H9 (cell line): ENCODE measurements at regions not wholly inside any gene's neighbourhood (a gene's known extent, or its start where the extent isn't known, plus 50 kb on each side); places are given as distances from the start of the nearest gene placed in this dataset.

Source experiments
- DNase-seq: peaks from one replicate; pipeline ENCODE4 v3.0.0-alpha.2; 2017
- H2AFZ ChIP-seq: one replicate; pipeline ENCODE4 v1.6.1; 2013; ENCODE audit warnings: mild to moderate bottlenecking, low read length, control low read depth, moderate library complexity
- H2AK5ac ChIP-seq: 2 replicates; pipeline ENCODE4 v1.6.1; 2013; ENCODE audit warnings: low read length, control low read depth, mixed read lengths; ENCODE audit not compliant: insufficient read length
- H2BK120ac ChIP-seq: one replicate; pipeline ENCODE4 v1.6.1; 2013; ENCODE audit warnings: low read depth, mild to moderate bottlenecking, low read length, control low read depth, inconsistent platforms; ENCODE audit not compliant: poor library complexity, severe bottlenecking
- H2BK12ac ChIP-seq: 2 replicates; pipeline ENCODE4 v1.6.1; 2013; ENCODE audit warnings: low read length, control low read depth, mixed read lengths, low read depth; ENCODE audit not compliant: insufficient read length
- H2BK15ac ChIP-seq: 2 replicates; pipeline ENCODE4 v1.6.1; 2013; ENCODE audit warnings: low read depth, low read length, control low read depth
- H2BK20ac ChIP-seq: one replicate; pipeline ENCODE4 v1.6.1; 2013; ENCODE audit warnings: low read depth, mild to moderate bottlenecking, low read length, control low read depth, inconsistent platforms; ENCODE audit not compliant: poor library complexity, severe bottlenecking
- H2BK5ac ChIP-seq: 2 replicates; pipeline ENCODE4 v1.6.1; 2013; ENCODE audit warnings: low read length, control low read depth, mixed read lengths; ENCODE audit not compliant: insufficient read length
- H3K14ac ChIP-seq: 2 replicates; pipeline ENCODE4 v1.6.1; 2013; ENCODE audit warnings: low read length, control low read depth; ENCODE audit not compliant: insufficient read depth
- H3K18ac ChIP-seq: 2 replicates; pipeline ENCODE4 v1.6.1; 2013; ENCODE audit warnings: low read depth, mild to moderate bottlenecking, mixed read lengths, low read length, control low read depth; ENCODE audit not compliant: insufficient read length
- H3K23ac ChIP-seq: 2 replicates; pipeline ENCODE4 v1.6.1; 2013; ENCODE audit warnings: low read length, control low read depth, mixed read lengths, low read depth; ENCODE audit not compliant: insufficient read length
- H3K23me2 ChIP-seq: 2 replicates; pipeline ENCODE4 v1.6.1; 2013; ENCODE audit warnings: low read depth, mild to moderate bottlenecking, mixed read lengths, low read length, control low read depth; ENCODE audit not compliant: insufficient read length, poor library complexity, severe bottlenecking
- H3K27ac ChIP-seq: 2 replicates; pipeline ENCODE4 v1.5.1; 2013; ENCODE audit warnings: low read length, control low read depth, mixed read lengths, low read depth; ENCODE audit not compliant: insufficient read length
- H3K27me3 ChIP-seq: 2 replicates; pipeline ENCODE4 v1.6.1; 2013; ENCODE audit warnings: low read length, control low read depth, inconsistent platforms; ENCODE audit not compliant: insufficient read depth
- H3K4ac ChIP-seq: 2 replicates; pipeline ENCODE4 v1.6.1; 2013; ENCODE audit warnings: low read depth, mild to moderate bottlenecking, control low read depth, inconsistent platforms, low read length, moderate library complexity
- H3K4me1 ChIP-seq: 2 replicates; pipeline ENCODE4 v1.6.1; 2013; ENCODE audit warnings: low read length, control low read depth, inconsistent platforms; ENCODE audit not compliant: insufficient read depth
- H3K4me2 ChIP-seq: 2 replicates; pipeline ENCODE4 v1.6.1; 2013; ENCODE audit warnings: low read length, control low read depth, mixed read lengths; ENCODE audit not compliant: insufficient read length, insufficient read depth
- H3K56ac ChIP-seq: 2 replicates; pipeline ENCODE4 v1.6.1; 2013; ENCODE audit warnings: low read depth, mild to moderate bottlenecking, mixed read lengths, low read length, control low read depth; ENCODE audit not compliant: insufficient read length
- H3K79me1 ChIP-seq: 2 replicates; pipeline ENCODE4 v1.6.1; 2013; ENCODE audit warnings: low read depth, mild to moderate bottlenecking, moderate library complexity, low read length, control low read depth, inconsistent platforms; ENCODE audit not compliant: insufficient read depth, poor library complexity, severe bottlenecking
- H3K79me2 ChIP-seq: 2 replicates; pipeline ENCODE4 v1.6.1; 2013; ENCODE audit warnings: low read length, control low read depth, inconsistent platforms; ENCODE audit not compliant: insufficient read depth
- H3K9ac ChIP-seq: 2 replicates; pipeline ENCODE4 v1.6.1; 2013; ENCODE audit warnings: low read length, control low read depth, mixed read lengths; ENCODE audit not compliant: insufficient read length; ENCODE audit errors: extremely low read depth
- H3K9me3 ChIP-seq: one replicate; pipeline ENCODE4 v1.6.1; 2013; ENCODE audit warnings: low read depth, low read length, inconsistent platforms; ENCODE audit not compliant: control insufficient read depth
- H3T11ph ChIP-seq: one replicate; pipeline ENCODE4 v1.6.1; 2013; ENCODE audit warnings: mild to moderate bottlenecking, low read length, control low read depth, inconsistent platforms
- H4K20me1 ChIP-seq: one replicate; pipeline ENCODE4 v1.6.1; 2013; ENCODE audit not compliant: control insufficient read depth, insufficient read length, insufficient read depth
- H4K5ac ChIP-seq: 2 replicates; pipeline ENCODE4 v1.6.1; 2013; ENCODE audit warnings: low read depth, mild to moderate bottlenecking, mixed read lengths, low read length, control low read depth; ENCODE audit not compliant: insufficient read length
- H4K8ac ChIP-seq: replicated peaks from 2 replicates; pipeline ENCODE4 v1.6.1; 2013; ENCODE audit warnings: low read length, control low read depth, mixed read lengths, low read depth; ENCODE audit not compliant: insufficient read length
- H4K91ac ChIP-seq: 2 replicates; pipeline ENCODE4 v1.6.1; 2013; ENCODE audit warnings: low read depth, mild to moderate bottlenecking, moderate library complexity, mixed read lengths, low read length, control low read depth; ENCODE audit not compliant: insufficient read length
- H3K27ac Mint-ChIP-seq, 3 experiments: 2 replicates in 2 of 3; 3 replicates in 1 of 3; pipeline ENCODE4 v1.8.0; 2020 to 2021; ENCODE audit warnings: mixed read lengths in 3 of 3, mild to moderate bottlenecking in 1 of 3, moderate library complexity in 1 of 3
- H3K27me3 Mint-ChIP-seq: 2 replicates; pipeline ENCODE4 v1.8.0; 2021; ENCODE audit warnings: low read depth, mild to moderate bottlenecking, moderate library complexity, mixed read lengths
- H3K36me3 Mint-ChIP-seq, 3 experiments: 2 replicates in 2 of 3; 3 replicates in 1 of 3; pipeline ENCODE4 v1.8.0; 2020 to 2021; ENCODE audit warnings: low read depth in 3 of 3, mixed read lengths in 3 of 3; ENCODE audit not compliant: insufficient read depth in 1 of 3
- H3K4me1 Mint-ChIP-seq, 2 experiments: 2 replicates each; pipeline ENCODE4 v1.8.0; 2020; ENCODE audit warnings: mixed read lengths in 2 of 2
- H3K4me3 Mint-ChIP-seq, 2 experiments: 2 replicates in 1 of 2; 3 replicates in 1 of 2; pipeline ENCODE4 v1.8.0; 2020 to 2021; ENCODE audit warnings: mild to moderate bottlenecking in 2 of 2, mixed read lengths in 2 of 2, moderate library complexity in 1 of 2
- H3K9me3 Mint-ChIP-seq, 2 experiments: 2 replicates in 1 of 2; 3 replicates in 1 of 2; pipeline ENCODE4 v1.8.0; 2020; ENCODE audit warnings: mild to moderate bottlenecking in 2 of 2, mixed read lengths in 2 of 2, moderate library complexity in 1 of 2
- WGBS: extraction: QIAGEN DNeasy Blood & Tissue Kit; methylation state at CpG from one replicate; pipeline ENCODE4 v1.1.7; 2013; ENCODE audit warnings: missing lambda C conversion rate, low lambda C conversion rate, mixed read lengths; ENCODE audit not compliant: insufficient read length; ENCODE audit errors: extremely low coverage; 5-methylcytosine and 5-hydroxymethylcytosine counted together
- TF ChIP-seq, protein P1 (sequence below): fragments of 200-600 bp; sonication (generic); conservative IDR thresholded peaks from 3 replicates; pipeline ENCODE4 v1.8.0; 2021; ENCODE audit warnings: antibody characterized with exemption, mild to moderate bottlenecking

- peak; percentile 5 for DNase-seq
- H4K8ac ChIP-seq = no peak overlapping the region
- no peak overlapping the region for H3T11ph ChIP-seq
- no peak overlapping the region for H3K9ac ChIP-seq
- no peaks in the 10 kb centered on the region for H3K79me2 ChIP-seq
- no peaks in the 10 kb centered on the region for H3K27me3 ChIP-seq
- H3K18ac ChIP-seq = no peak overlapping the region
- no peaks in the 10 kb centered on the region for H3K79me1 ChIP-seq
- H3K23ac ChIP-seq = no peak overlapping the region
- TF ChIP-seq, protein P1, sequence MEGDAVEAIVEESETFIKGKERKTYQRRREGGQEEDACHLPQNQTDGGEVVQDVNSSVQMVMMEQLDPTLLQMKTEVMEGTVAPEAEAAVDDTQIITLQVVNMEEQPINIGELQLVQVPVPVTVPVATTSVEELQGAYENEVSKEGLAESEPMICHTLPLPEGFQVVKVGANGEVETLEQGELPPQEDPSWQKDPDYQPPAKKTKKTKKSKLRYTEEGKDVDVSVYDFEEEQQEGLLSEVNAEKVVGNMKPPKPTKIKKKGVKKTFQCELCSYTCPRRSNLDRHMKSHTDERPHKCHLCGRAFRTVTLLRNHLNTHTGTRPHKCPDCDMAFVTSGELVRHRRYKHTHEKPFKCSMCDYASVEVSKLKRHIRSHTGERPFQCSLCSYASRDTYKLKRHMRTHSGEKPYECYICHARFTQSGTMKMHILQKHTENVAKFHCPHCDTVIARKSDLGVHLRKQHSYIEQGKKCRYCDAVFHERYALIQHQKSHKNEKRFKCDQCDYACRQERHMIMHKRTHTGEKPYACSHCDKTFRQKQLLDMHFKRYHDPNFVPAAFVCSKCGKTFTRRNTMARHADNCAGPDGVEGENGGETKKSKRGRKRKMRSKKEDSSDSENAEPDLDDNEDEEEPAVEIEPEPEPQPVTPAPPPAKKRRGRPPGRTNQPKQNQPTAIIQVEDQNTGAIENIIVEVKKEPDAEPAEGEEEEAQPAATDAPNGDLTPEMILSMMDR = no peak
- no peaks in the 10 kb centered on the region for H3K23me2 ChIP-seq
- no CpG with 5 or more reads among the region's 7 CpGs for WGBS
- H4K91ac ChIP-seq = no peak overlapping the region
- no peak overlapping the region for H3K27ac Mint-ChIP-seq
- H3K4me3 Mint-ChIP-seq = no peak overlapping the region
- no peak overlapping the region for H2BK20ac ChIP-seq
- H3K4ac ChIP-seq = no peak overlapping the region
- H3K56ac ChIP-seq = no peak overlapping the region
- H3K36me3 Mint-ChIP-seq = no peaks in the 10 kb centered on the region
- no peak overlapping the region for H2BK120ac ChIP-seq
- H2AK5ac ChIP-seq = no peak overlapping the region
- no peaks in the 10 kb centered on the region; the same call in 1 of the 2 replicates for H3K4me1 ChIP-seq
- H3K14ac ChIP-seq = no peak overlapping the region
- no peaks in the 10 kb centered on the region for H3K9me3 ChIP-seq
- H2BK15ac ChIP-seq = no peak overlapping the region
- peaks cover 27 to 28% of the 10 kb centered on the region in 2 experiments for H3K4me1 Mint-ChIP-seq
- no peak overlapping the region for H2BK12ac ChIP-seq
- H3K27ac ChIP-seq = no peak overlapping the region
- H2BK5ac ChIP-seq = no peak overlapping the region
- no peaks in the 10 kb centered on the region for H3K27me3 Mint-ChIP-seq
- no peaks in the 10 kb centered on the region for H4K20me1 ChIP-seq
- no peak overlapping the region for H2AFZ ChIP-seq
- H3K9me3 Mint-ChIP-seq = 0 out of 5 replicates have a peak, but pooled peaks cover 0 to 3% of the 10 kb centered on the region in 2 experiments
- no peak overlapping the region for H4K5ac ChIP-seq
- H3K4me2 ChIP-seq = no peak overlapping the region
Observed at GRCh38 chr1:244335456-244335855, 116.3 kb downstream of the ADSS2 start.
